ENCODE measurements at regions not wholly inside any gene's neighbourhood (a gene's known extent, or its start where the extent isn't known, plus 50 kb on each side); places are given as distances from the start of the nearest gene placed in this dataset.

GRCh38 chr1:59142311-59143132 is 154.4 kb upstream of the FGGY start:
- no peak overlapping the region for H3K14ac ChIP-seq (ENCODE audit: insufficient read length)
- H4K5ac ChIP-seq (ENCODE audit: insufficient read length, low read depth, low read length), result no peak overlapping the region
- H3K56ac ChIP-seq (replicated peaks; ENCODE audit: insufficient read length, low read depth, low read length), result no peak overlapping the region
- H2AFZ ChIP-seq (ENCODE audit: low read length), result no peak overlapping the region
- H3K18ac ChIP-seq (ENCODE audit: extremely low read depth, low read length), result 0 out of 2 replicates have a peak overlapping the region, but pooled peaks have one; percentile 21
- H3K9ac ChIP-seq (replicated peaks in 1 of 4; ENCODE audit: extremely low read depth in 1 of 4, low read depth in 3 of 4, low read length in 3 of 4), result no peak overlapping the region
- WGBS, 2 experiments (ENCODE audit: extremely low coverage in 1 of 2, insufficient coverage in 1 of 2, insufficient read length in 1 of 2, insufficient replicate concordance in 2 of 2, low coverage in 1 of 2, low lambda C conversion rate in 2 of 2, missing lambda C conversion rate in 1 of 2), result 92 to 100% methylated on average over 1 to 9 of the region's 9 CpGs
- FAIRE-seq, result no peak
- no peak for DNase-seq (ENCODE audit: low read depth in 1 of 2, low spot score in 2 of 2)
- no peak overlapping the region for H4K8ac ChIP-seq (ENCODE audit: extremely low read depth, insufficient read depth, low read length)
- peak overlapping the region; percentile 53 for H4K91ac ChIP-seq (replicated peaks; ENCODE audit: insufficient read length, low read length)
- H3K4ac ChIP-seq (replicated peaks; ENCODE audit: insufficient read length, low read depth, low read length), result no peak overlapping the region
- H3K4me2 ChIP-seq (ENCODE audit: insufficient read depth in 1 of 2, low read depth in 2 of 2, low read length in 2 of 2), result no peak overlapping the region
- H2BK12ac ChIP-seq (ENCODE audit: low read depth, low read length), result peak overlapping the region; percentile 44; the same call in 1 of the 2 replicates
- no peak overlapping the region for H2BK5ac ChIP-seq (ENCODE audit: low read depth, low read length)
- H2BK120ac ChIP-seq (replicated peaks; ENCODE audit: low read depth, low read length), result no peak overlapping the region
- H3K27me3 ChIP-seq (replicated peaks in 1 of 4; ENCODE audit: control insufficient read depth in 3 of 4, extremely low read depth in 1 of 4, insufficient read depth in 3 of 4, low read length in 3 of 4), result peaks cover 0 to 8% (median 1%) of the 10 kb centered on the region in 4 experiments; a peak in 3 of 7 replicates
- H3K79me2 ChIP-seq (ENCODE audit: control insufficient read depth in 1 of 2, insufficient read depth in 2 of 2, low read length in 2 of 2), result no peaks in the 10 kb centered on the region
- H2BK20ac ChIP-seq (ENCODE audit: low read length), result no peak overlapping the region
- H3K4me3 ChIP-seq (ENCODE audit: extremely low read depth in 1 of 4, insufficient read depth in 2 of 4, low read depth in 3 of 4, low read length in 4 of 4), result no peak overlapping the region
- H3K23me2 ChIP-seq (ENCODE audit: low read depth, low read length), result peaks cover 8% of the 10 kb centered on the region; the same call in 1 of the 2 replicates
- no peak overlapping the region for H3K27ac ChIP-seq (ENCODE audit: low read depth, low read length)
- no peak overlapping the region for H2BK15ac ChIP-seq (ENCODE audit: low read length)
- no peaks in the 10 kb centered on the region for H3K36me3 ChIP-seq (ENCODE audit: control insufficient read depth in 2 of 4, insufficient read depth in 4 of 4, low read length in 3 of 4)
- no peaks in the 10 kb centered on the region for H3K9me3 ChIP-seq (ENCODE audit: insufficient read depth in 2 of 2, low read depth in 1 of 2, low read length in 1 of 2)
- CTCF ChIA-PET (ENCODE audit: partially characterized antibody), result interaction anchor here (0.8 kb wide), 1 partner anchor 10 kb away, joined by 3 read pairs; no protein-coding TSS in a partner anchor
- no peak overlapping the region for H3K23ac ChIP-seq (ENCODE audit: insufficient read length)
- H3K79me1 ChIP-seq (ENCODE audit: low read depth, low read length), result no peaks in the 10 kb centered on the region
- no peak overlapping the region for H2AK5ac ChIP-seq (ENCODE audit: low read depth, low read length)
- peaks cover 5 to 18% (median 10%) of the 10 kb centered on the region in 4 experiments; a peak in 6 of 7 replicates for H3K4me1 ChIP-seq (replicated peaks in 1 of 4; ENCODE audit: control insufficient read depth in 3 of 4, insufficient read depth in 4 of 4, low read length in 3 of 4)
- POLR2A ChIA-PET (ENCODE audit: partially characterized antibody), result no interaction called here
- no peaks in the 10 kb centered on the region for H4K20me1 ChIP-seq (replicated peaks in 1 of 2; ENCODE audit: control insufficient read depth in 1 of 2, insufficient read depth in 2 of 2, low read length in 2 of 2)
- TF ChIP-seq TAF7 (optimal IDR thresholded peaks at IDR 0.05; ENCODE audit: borderline replicate concordance, low read depth, low read length), result no peak

Data from H1 (cell line).